HG03139 (cell line): ENCODE measurements at regions not wholly inside any gene's neighbourhood (a gene's known extent, or its start where the extent isn't known, plus 50 kb on each side); places are given as distances from the start of the nearest gene placed in this dataset.

Experiments
- ATAC-seq: cut with Tn5 transposase; IDR thresholded peaks from one replicate; pipeline ENCODE4 v1.9.1; 2021; ENCODE audit not compliant: unreplicated experiment

- no peak for ATAC-seq
Observed at GRCh38 chr4:44861756-44862155, 135.4 kb upstream of the GNPDA2 start.

DNA sequence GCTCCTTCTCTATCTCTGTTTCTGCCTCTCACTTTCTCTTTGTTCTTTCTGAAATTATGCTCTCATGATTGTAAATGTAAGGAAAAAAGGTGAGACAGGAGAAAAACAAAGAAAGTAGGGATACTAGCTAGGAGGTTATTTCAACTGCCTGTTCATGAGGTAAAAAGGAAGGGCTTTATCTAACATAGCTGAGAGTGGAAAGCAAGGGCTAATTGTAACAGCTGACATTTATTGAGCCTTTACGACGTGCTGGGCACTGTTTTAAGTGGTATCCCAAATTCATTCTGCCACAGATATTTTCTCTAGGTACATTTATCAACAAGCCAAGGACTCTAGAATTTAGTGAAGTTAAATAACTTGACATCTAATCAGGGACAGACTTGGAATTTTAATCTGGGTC is 133.1 kb upstream of the GNPDA2 start:
- no peak for ATAC-seq

DNA sequence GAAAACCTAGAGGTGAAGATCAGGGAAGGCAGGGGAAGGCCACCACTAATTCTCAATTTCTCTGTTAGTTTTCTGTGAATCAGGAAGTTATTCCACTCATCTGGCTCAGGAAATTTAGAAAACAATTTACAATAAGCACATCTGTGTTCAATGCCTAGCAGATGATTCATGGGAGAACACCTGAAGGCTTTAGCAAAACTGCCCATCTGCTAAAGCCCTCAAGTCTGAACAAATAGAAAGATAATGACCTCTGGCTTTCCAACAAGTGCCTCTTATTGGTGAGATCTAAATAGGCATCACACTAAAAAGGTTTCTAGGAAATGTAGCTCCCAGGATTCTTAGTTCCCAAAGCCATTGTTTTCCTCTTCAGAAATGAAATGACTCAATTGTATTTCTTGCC is 122.1 kb upstream of the GNPDA2 start:
- no peak for ATAC-seq

GRCh38 chr4:44845993-44846392 is 119.6 kb upstream of the GNPDA2 start:
- no peak for ATAC-seq

GRCh38 chr4:44845309-44845708 is 119.0 kb upstream of the GNPDA2 start:
- ATAC-seq = no peak

GRCh38 chr4:44842531-44842930 is 116.2 kb upstream of the GNPDA2 start:
- ATAC-seq = no peak

DNA sequence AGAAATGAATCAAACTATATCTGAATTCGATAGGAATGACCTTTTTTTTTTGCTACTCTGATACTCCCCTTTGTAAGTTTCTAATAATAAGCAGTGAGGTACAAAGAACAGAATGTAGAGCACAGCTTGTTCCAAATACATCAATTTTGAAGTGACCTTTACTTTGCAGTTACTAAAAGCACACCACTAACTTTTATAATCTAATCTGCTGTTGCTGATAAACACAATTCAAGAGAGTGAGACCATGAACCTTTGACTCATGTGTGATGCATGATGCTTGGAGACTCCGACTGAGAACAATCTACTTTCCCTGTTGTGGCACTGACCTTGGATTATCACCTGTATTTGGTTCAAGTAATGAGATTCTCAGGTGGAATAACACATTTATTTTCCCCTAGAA is 91.6 kb upstream of the GNPDA2 start:
- ATAC-seq = no peak

DNA sequence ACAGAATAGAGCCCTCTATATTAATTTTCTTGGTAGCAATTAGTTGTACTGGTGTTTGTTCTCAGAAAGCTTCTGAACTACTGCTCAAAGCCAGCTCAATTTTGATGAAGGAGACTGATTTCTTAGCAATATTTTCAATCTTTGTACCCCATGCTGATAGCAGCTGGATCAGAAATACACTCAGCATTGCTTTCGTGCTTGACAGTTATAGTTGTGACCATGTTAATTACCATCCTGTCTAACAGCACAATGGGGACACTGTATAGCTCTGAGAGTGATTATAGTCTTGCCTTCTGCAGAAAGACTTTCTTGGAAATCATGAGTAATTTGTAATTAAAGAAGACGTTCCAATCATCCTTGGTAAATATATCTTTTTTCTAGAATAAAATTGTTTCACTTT is 79.7 kb upstream of the GNPDA2 start:
- no peak for ATAC-seq

GRCh38 chr4:44804301-44804700 is 77.9 kb upstream of the GNPDA2 start:
- no peak for ATAC-seq

DNA sequence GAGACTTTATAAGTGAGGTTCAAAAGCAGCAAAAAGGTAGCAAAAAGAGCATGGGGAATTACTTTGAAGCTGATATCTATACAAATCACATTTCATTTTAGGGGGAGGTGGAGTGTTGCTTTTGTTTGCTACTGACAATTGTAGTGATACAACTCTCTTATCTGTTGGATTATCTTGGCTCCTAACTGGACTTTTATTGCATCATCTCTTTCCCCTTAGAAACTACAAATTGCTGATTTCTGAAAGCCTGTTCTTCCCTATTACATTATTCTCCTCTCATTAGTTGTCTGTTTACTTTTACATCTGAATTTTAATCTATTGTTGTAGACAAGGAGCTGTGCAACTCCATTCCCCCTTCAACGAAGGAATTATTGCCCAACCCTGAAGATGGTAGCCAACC is 75.0 kb upstream of the GNPDA2 start:
- ATAC-seq = no peak

DNA sequence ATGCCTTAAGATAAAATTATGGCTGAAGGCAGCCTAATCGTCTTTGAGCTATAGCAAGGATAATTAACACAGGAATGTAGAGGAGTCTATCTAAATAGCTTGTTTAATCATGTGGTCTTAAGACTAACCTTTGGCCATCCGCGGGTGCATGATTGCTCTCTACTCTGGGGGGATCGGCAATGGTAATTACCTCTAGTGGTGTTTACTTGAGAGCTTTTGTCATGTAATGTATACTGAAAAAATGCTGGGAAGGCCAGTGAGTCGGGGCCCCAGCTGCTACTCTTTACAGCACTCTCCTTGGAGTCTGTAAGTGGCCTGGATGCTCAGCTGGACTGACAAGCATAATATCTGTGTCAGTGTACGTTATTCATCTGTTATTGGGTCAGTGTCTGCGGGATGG is 65.5 kb upstream of the GNPDA2 start:
- no peak for ATAC-seq

DNA sequence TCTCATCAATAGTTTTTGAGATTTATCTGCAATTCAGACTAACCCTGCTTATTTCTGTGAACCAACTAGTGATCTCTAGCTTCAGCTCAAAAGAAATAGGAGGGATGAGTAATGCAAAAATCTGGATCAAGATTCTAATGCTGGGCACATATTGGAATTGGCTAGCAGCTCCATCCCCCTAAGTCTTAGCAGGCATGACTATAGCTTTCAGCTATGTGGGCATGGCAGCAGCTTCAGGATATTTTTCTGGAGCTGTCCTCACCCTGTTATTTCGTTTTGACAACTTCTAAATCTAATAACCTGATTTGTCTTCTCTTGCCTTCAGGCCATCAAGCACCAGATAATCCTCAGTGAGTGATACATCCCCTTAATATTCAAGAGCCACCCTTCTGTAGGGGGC is 50.8 kb upstream of the GNPDA2 start:
- ATAC-seq = no peak
